ENCODE measurements at regions not wholly inside any gene's neighbourhood (a gene's known extent, or its start where the extent isn't known, plus 50 kb on each side); places are given as distances from the start of the nearest gene placed in this dataset.

- TF ChIP-seq, protein P1, sequence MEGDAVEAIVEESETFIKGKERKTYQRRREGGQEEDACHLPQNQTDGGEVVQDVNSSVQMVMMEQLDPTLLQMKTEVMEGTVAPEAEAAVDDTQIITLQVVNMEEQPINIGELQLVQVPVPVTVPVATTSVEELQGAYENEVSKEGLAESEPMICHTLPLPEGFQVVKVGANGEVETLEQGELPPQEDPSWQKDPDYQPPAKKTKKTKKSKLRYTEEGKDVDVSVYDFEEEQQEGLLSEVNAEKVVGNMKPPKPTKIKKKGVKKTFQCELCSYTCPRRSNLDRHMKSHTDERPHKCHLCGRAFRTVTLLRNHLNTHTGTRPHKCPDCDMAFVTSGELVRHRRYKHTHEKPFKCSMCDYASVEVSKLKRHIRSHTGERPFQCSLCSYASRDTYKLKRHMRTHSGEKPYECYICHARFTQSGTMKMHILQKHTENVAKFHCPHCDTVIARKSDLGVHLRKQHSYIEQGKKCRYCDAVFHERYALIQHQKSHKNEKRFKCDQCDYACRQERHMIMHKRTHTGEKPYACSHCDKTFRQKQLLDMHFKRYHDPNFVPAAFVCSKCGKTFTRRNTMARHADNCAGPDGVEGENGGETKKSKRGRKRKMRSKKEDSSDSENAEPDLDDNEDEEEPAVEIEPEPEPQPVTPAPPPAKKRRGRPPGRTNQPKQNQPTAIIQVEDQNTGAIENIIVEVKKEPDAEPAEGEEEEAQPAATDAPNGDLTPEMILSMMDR (conservative IDR thresholded peaks at IDR 0.05; ENCODE audit: low read length), result no peak
- no peak for DNase-seq (ENCODE audit: low read depth)
- H3K4me3 ChIP-seq (ENCODE audit: low read length), result no peak overlapping the region
Observed at GRCh38 chr11:86893235-86893634, 62.0 kb downstream of the FZD4 start.
